SK-N-SH (cell line): ENCODE measurements at regions not wholly inside any gene's neighbourhood (a gene's known extent, or its start where the extent isn't known, plus 50 kb on each side); places are given as distances from the start of the nearest gene placed in this dataset.

Experiments used
- CTCF ChIA-PET: fragments of 300-600, 350-600 bp; formaldehyde crosslinking; extraction: SDS; loops from one replicate; lab custom pipeline; 2021; lab: Yijun Ruan, JAX
- POLR2A ChIA-PET: fragments of 350-600 bp; sonication (Branson Sonifier 250); formaldehyde crosslinking; extraction: SDS; loops from one replicate; lab custom pipeline; 2020; ENCODE audit warnings: antibody characterized with exemption, inconsistent platforms; lab: Yijun Ruan, JAX
- DNase-seq: peaks from one replicate; pipeline ENCODE4 v3.0.0; 2012
- H2AFZ ChIP-seq: fragments of 200-600 bp; sonication (generic); 2 replicates; pipeline ENCODE4 v1.8.1; 2016; ENCODE audit warnings: antibody characterized with exemption, mild to moderate bottlenecking, low read depth
- H3F3A ChIP-seq: fragments of 200-600 bp; sonication (generic); replicated peaks from 2 replicates; pipeline ENCODE3; 2016; ENCODE audit warnings: antibody characterized with exemption, mild to moderate bottlenecking; ENCODE audit not compliant: insufficient read depth
- H3K27ac ChIP-seq, 2 experiments: fragments of 200-500 bp in 1 of 2; fragments of 200-600 bp in 1 of 2; sonication (Bioruptor generic) in 1 of 2; sonication (generic), shearing (Covaris generic) in 1 of 2; 2 replicates each; pipeline versions ENCODE4 v1.5.1 to v1.6.1; 2014 to 2016; ENCODE audit warnings: low read depth in 2 of 2, inconsistent platforms in 1 of 2, low read length in 1 of 2, mild to moderate bottlenecking in 1 of 2, mixed read lengths in 1 of 2
- H3K27me3 ChIP-seq: fragments of 200-600 bp; sonication (generic), shearing (Covaris generic); 2 replicates; pipeline ENCODE4 v1.6.1; 2016; ENCODE audit warnings: mixed run types; ENCODE audit not compliant: insufficient read depth
- H3K36me3 ChIP-seq, 2 experiments: fragments of 200-500 bp in 1 of 2; fragments of 200-600 bp in 1 of 2; sonication (Bioruptor generic) in 1 of 2; sonication (generic) in 1 of 2; replicated peaks in 1 of 2; 2 replicates each; pipeline versions ENCODE3 to v1.5.1; 2014 to 2016; ENCODE audit warnings: low read length in 1 of 2, mild to moderate bottlenecking in 1 of 2; ENCODE audit not compliant: insufficient read depth in 2 of 2, control insufficient read depth in 1 of 2
- H3K4me1 ChIP-seq, 2 experiments: fragments of 200-500 bp in 1 of 2; fragments of 200-600 bp in 1 of 2; sonication (Bioruptor generic) in 1 of 2; sonication (generic), shearing (Covaris generic) in 1 of 2; 2 replicates each; pipeline versions ENCODE4 v1.5.1 to v1.6.1; 2014 to 2016; ENCODE audit warnings: low read depth in 1 of 2, low read length in 1 of 2, mixed run types in 1 of 2; ENCODE audit not compliant: insufficient read depth in 2 of 2, control insufficient read depth in 1 of 2
- H3K4me2 ChIP-seq: fragments of 200-600 bp; sonication (generic), shearing (Covaris generic); 2 replicates; pipeline ENCODE4 v1.6.1; 2017; ENCODE audit warnings: mixed run types
- H3K4me3 ChIP-seq, 2 experiments: fragments of 200-500 bp in 1 of 2; fragments of 200-600 bp in 1 of 2; sonication (Bioruptor generic) in 1 of 2; sonication (generic), shearing (Covaris generic) in 1 of 2; 2 replicates each; pipeline versions ENCODE4 v1.5.1 to v1.8.1; 2014 to 2016; ENCODE audit warnings: low read depth in 2 of 2, inconsistent platforms in 1 of 2, low read length in 1 of 2, mild to moderate bottlenecking in 1 of 2, mixed read lengths in 1 of 2, moderate library complexity in 1 of 2
- H3K79me2 ChIP-seq: fragments of 200-600 bp; sonication (generic); 2 replicates; pipeline ENCODE4 v1.8.1; 2017; ENCODE audit warnings: mild to moderate bottlenecking; ENCODE audit not compliant: insufficient read depth
- H3K9ac ChIP-seq: fragments of 200-600 bp; sonication (generic); 2 replicates; pipeline ENCODE4 v1.6.1; 2017; ENCODE audit warnings: mixed run types
- H3K9me2 ChIP-seq: fragments of 200-600 bp; sonication (generic); 2 replicates; pipeline ENCODE4 v1.6.1; 2017; ENCODE audit warnings: mixed run types
- H3K9me3 ChIP-seq: fragments of 200-600 bp; sonication (generic); 2 replicates; pipeline ENCODE4 v1.6.1; 2017; ENCODE audit warnings: mixed run types, mild to moderate bottlenecking, moderate library complexity
- H4K20me1 ChIP-seq: fragments of 200-600 bp; sonication (generic); 2 replicates; pipeline ENCODE4 v1.6.1; 2017; ENCODE audit warnings: mild to moderate bottlenecking, mixed run types; ENCODE audit not compliant: insufficient read depth
- EZH2phosphoT487 ChIP-seq: fragments of 200-600 bp; sonication (generic); IDR thresholded peaks from 2 replicates; pipeline ENCODE4 v1.6.1; 2017; ENCODE audit warnings: low read depth, mixed run types, mild to moderate bottlenecking, antibody characterized with exemption, moderate library complexity, borderline replicate concordance
- FOXJ3 ChIP-seq: sonication (generic); formaldehyde crosslinking; IDR thresholded peaks from 2 replicates; pipeline ENCODE4 v1.5.1; 2020; ENCODE audit warnings: mild to moderate bottlenecking, missing genetic modification reagents
- FOXM1 ChIP-seq: IDR thresholded peaks from 2 replicates; pipeline ENCODE4 v1.4.0; 2012; ENCODE audit warnings: low read depth, mild to moderate bottlenecking
- GABPA ChIP-seq: IDR thresholded peaks from 2 replicates; pipeline ENCODE4 v1.4.0; 2012; ENCODE audit warnings: low read depth, mild to moderate bottlenecking
- GATA2 ChIP-seq: sonication (generic); formaldehyde crosslinking; IDR thresholded peaks from 2 replicates; pipeline ENCODE4 v1.5.0; 2020; ENCODE audit warnings: mild to moderate bottlenecking, missing genetic modification reagents
- JUND ChIP-seq: IDR thresholded peaks from 2 replicates; pipeline ENCODE4 v1.4.0; 2012
- MXI1 ChIP-seq: IDR thresholded peaks from 2 replicates; pipeline ENCODE4 v1.6.1; 2012; ENCODE audit warnings: mild to moderate bottlenecking, low read depth, low read length, improper control_type of control experiment
- NFIC ChIP-seq: IDR thresholded peaks from 2 replicates; pipeline ENCODE4 v1.4.0; 2012; ENCODE audit warnings: borderline replicate concordance
- NRF1 ChIP-seq: IDR thresholded peaks from 2 replicates; pipeline ENCODE4 v1.6.1; 2012; ENCODE audit warnings: low read depth, mild to moderate bottlenecking, low read length
- RAD21 ChIP-seq: IDR thresholded peaks from 2 replicates; pipeline ENCODE4 v1.6.1; 2012; ENCODE audit warnings: mild to moderate bottlenecking, low read length
- RCOR1 ChIP-seq: fragments of 150-350 bp; IDR thresholded peaks from 2 replicates; pipeline ENCODE4 v1.6.1; 2017; ENCODE audit warnings: antibody characterized with exemption, low read length
- RFX5 ChIP-seq: IDR thresholded peaks from 2 replicates; pipeline ENCODE4 v1.6.1; 2012; ENCODE audit warnings: mild to moderate bottlenecking, improper control_type of control experiment, low read length
- RXRA ChIP-seq: IDR thresholded peaks from 2 replicates; pipeline ENCODE4 v1.4.0; 2012; ENCODE audit warnings: low read depth, mild to moderate bottlenecking, borderline replicate concordance
- SIN3A ChIP-seq: IDR thresholded peaks from 2 replicates; pipeline ENCODE4 v1.6.1; 2012; ENCODE audit warnings: low read depth, mild to moderate bottlenecking, low read length, moderate library complexity, borderline replicate concordance
- SMC3 ChIP-seq: IDR thresholded peaks from 2 replicates; pipeline ENCODE4 v1.6.1; 2012; ENCODE audit warnings: low read depth, low read length, improper control_type of control experiment
- TEAD4 ChIP-seq: IDR thresholded peaks from 2 replicates; pipeline ENCODE4 v1.4.0; 2012; ENCODE audit warnings: mild to moderate bottlenecking, borderline replicate concordance; ENCODE audit not compliant: insufficient read depth
- WGBS: methylation state at CpG from one replicate; pipeline ENCODE4 v1.1.6; 2017; ENCODE audit warnings: low lambda C conversion rate; 5-methylcytosine and 5-hydroxymethylcytosine counted together
- TF ChIP-seq, protein P1 (sequence below): IDR thresholded peaks from 2 replicates; pipeline ENCODE4 v1.6.1; 2012; ENCODE audit warnings: mild to moderate bottlenecking, low read depth, low read length, moderate library complexity
- TF ChIP-seq, protein P2 (sequence below): fragments of 150-350 bp; IDR thresholded peaks from 2 replicates; pipeline ENCODE4 v1.6.1; 2016; ENCODE audit warnings: mild to moderate bottlenecking, low read depth, low read length
- TF ChIP-seq, protein P3 (sequence below): fragments of 150-350 bp; IDR thresholded peaks from 2 replicates; pipeline ENCODE4 v1.6.1; 2017; ENCODE audit warnings: antibody characterized with exemption, low read length, low read depth, borderline replicate concordance
- TF ChIP-seq, protein P4 (sequence below): fragments of 200-600 bp; sonication (generic); IDR thresholded peaks from 2 replicates; pipeline ENCODE4 v1.6.1; 2017; ENCODE audit warnings: antibody characterized with exemption, mild to moderate bottlenecking, moderate library complexity
- TF ChIP-seq, protein P5 (sequence below): IDR thresholded peaks from 2 replicates; pipeline ENCODE4 v1.4.0; 2012; ENCODE audit warnings: low read depth

DNA sequence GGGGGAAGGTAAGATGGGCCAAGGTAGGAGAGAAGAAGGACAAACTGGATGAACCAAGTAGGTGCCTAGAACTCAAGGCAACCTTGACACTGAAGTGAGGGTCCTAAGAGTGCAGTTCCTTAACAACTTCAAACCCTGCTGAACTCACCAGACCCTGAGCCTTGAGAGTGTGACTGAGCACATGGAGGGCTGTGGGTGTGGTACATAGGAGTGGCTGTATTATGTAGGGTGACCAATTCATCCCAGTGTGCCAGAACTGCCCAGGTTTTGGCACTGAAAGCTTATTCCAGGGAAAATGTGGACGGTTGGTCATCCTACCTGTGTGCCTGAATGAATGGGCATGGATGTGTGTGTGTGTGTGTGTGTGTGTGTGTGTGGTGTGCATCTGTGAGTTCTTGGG lies 281.8 kb downstream of the DHX35 start:
- 0% methylated on average over 1 of the region's 1 CpG for WGBS
- no peak for DNase-seq

DNA sequence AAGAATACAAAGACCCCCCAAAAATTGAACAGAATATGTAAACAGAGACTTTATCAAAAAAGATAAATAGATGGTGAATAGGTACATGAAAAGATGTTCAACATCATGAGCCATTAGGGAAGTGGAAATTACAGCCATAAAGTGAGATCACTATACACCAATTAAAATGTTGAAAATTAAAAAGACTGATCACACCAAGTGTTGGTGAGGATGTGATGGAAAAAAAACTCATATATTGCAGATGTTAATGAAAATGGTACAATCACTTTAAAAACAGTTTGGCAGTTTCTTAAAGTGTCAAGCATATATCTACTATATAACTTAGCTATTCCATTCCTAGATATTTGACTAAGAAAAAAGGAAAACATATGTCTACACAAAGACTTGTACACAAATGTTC lies 280.5 kb downstream of the DHX35 start:
- DNase-seq = no peak
- ChIA-PET CTCF (no interaction called here), POLR2A (no interaction called here)
- H3F3A ChIP-seq = no peaks in the 10 kb centered on the region
- H3K4me2 ChIP-seq = no peak overlapping the region
- H3K4me1 ChIP-seq = no peaks in the 10 kb centered on the region
- H3K4me3 ChIP-seq = no peak overlapping the region
- no peaks in the 10 kb centered on the region for H3K9me3 ChIP-seq
- H3K36me3 ChIP-seq = no peaks in the 10 kb centered on the region
- no peaks in the 10 kb centered on the region for H3K9me2 ChIP-seq
- no peak overlapping the region for H2AFZ ChIP-seq
- no peaks in the 10 kb centered on the region for H3K79me2 ChIP-seq
- H4K20me1 ChIP-seq = no peaks in the 10 kb centered on the region
- H3K27me3 ChIP-seq = no peaks in the 10 kb centered on the region
- H3K9ac ChIP-seq = no peak overlapping the region
- no peak overlapping the region for H3K27ac ChIP-seq
- no peak for TF ChIP-seq EZH2phosphoT487
- TF ChIP-seq NRF1 = no peak
- no peak for TF ChIP-seq RCOR1
- no peak for TF ChIP-seq RAD21
- TF ChIP-seq, protein P1, sequence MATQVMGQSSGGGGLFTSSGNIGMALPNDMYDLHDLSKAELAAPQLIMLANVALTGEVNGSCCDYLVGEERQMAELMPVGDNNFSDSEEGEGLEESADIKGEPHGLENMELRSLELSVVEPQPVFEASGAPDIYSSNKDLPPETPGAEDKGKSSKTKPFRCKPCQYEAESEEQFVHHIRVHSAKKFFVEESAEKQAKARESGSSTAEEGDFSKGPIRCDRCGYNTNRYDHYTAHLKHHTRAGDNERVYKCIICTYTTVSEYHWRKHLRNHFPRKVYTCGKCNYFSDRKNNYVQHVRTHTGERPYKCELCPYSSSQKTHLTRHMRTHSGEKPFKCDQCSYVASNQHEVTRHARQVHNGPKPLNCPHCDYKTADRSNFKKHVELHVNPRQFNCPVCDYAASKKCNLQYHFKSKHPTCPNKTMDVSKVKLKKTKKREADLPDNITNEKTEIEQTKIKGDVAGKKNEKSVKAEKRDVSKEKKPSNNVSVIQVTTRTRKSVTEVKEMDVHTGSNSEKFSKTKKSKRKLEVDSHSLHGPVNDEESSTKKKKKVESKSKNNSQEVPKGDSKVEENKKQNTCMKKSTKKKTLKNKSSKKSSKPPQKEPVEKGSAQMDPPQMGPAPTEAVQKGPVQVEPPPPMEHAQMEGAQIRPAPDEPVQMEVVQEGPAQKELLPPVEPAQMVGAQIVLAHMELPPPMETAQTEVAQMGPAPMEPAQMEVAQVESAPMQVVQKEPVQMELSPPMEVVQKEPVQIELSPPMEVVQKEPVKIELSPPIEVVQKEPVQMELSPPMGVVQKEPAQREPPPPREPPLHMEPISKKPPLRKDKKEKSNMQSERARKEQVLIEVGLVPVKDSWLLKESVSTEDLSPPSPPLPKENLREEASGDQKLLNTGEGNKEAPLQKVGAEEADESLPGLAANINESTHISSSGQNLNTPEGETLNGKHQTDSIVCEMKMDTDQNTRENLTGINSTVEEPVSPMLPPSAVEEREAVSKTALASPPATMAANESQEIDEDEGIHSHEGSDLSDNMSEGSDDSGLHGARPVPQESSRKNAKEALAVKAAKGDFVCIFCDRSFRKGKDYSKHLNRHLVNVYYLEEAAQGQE = no peak
- no peak for TF ChIP-seq FOXJ3
- no peak for TF ChIP-seq SIN3A
- no peak for TF ChIP-seq NFIC
- TF ChIP-seq FOXM1 = no peak
- TF ChIP-seq MXI1 = no peak
- no peak for TF ChIP-seq GATA2 (CRISPR knock-in tag)
- no peak for TF ChIP-seq SMC3

More for the DNA sequence above, 281.8 kb downstream of the DHX35 start:
- H3K4me1 ChIP-seq = peaks cover 0 to 7% of the 10 kb centered on the region in 2 experiments; a peak in 1 of 4 replicates
- no peak overlapping the region for H3K9ac ChIP-seq
- H3K4me2 ChIP-seq = no peak overlapping the region
- no peaks in the 10 kb centered on the region for H4K20me1 ChIP-seq
- ChIA-PET CTCF (no interaction called here), POLR2A (no interaction called here)
- H3K27me3 ChIP-seq = no peaks in the 10 kb centered on the region
- TF ChIP-seq RFX5 (no peak), RXRA (no peak), TEAD4 (no peak), JUND (no peak), MXI1 (no peak), GATA2 (CRISPR knock-in tag) (no peak), GABPA (no peak)
- TF ChIP-seq, protein P2, sequence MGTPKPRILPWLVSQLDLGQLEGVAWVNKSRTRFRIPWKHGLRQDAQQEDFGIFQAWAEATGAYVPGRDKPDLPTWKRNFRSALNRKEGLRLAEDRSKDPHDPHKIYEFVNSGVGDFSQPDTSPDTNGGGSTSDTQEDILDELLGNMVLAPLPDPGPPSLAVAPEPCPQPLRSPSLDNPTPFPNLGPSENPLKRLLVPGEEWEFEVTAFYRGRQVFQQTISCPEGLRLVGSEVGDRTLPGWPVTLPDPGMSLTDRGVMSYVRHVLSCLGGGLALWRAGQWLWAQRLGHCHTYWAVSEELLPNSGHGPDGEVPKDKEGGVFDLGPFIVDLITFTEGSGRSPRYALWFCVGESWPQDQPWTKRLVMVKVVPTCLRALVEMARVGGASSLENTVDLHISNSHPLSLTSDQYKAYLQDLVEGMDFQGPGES = no peak
- TF ChIP-seq, protein P3, sequence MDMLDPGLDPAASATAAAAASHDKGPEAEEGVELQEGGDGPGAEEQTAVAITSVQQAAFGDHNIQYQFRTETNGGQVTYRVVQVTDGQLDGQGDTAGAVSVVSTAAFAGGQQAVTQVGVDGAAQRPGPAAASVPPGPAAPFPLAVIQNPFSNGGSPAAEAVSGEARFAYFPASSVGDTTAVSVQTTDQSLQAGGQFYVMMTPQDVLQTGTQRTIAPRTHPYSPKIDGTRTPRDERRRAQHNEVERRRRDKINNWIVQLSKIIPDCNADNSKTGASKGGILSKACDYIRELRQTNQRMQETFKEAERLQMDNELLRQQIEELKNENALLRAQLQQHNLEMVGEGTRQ = no peak
- TF ChIP-seq, protein P4, sequence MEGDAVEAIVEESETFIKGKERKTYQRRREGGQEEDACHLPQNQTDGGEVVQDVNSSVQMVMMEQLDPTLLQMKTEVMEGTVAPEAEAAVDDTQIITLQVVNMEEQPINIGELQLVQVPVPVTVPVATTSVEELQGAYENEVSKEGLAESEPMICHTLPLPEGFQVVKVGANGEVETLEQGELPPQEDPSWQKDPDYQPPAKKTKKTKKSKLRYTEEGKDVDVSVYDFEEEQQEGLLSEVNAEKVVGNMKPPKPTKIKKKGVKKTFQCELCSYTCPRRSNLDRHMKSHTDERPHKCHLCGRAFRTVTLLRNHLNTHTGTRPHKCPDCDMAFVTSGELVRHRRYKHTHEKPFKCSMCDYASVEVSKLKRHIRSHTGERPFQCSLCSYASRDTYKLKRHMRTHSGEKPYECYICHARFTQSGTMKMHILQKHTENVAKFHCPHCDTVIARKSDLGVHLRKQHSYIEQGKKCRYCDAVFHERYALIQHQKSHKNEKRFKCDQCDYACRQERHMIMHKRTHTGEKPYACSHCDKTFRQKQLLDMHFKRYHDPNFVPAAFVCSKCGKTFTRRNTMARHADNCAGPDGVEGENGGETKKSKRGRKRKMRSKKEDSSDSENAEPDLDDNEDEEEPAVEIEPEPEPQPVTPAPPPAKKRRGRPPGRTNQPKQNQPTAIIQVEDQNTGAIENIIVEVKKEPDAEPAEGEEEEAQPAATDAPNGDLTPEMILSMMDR = no peak
- TF ChIP-seq, protein P5, sequence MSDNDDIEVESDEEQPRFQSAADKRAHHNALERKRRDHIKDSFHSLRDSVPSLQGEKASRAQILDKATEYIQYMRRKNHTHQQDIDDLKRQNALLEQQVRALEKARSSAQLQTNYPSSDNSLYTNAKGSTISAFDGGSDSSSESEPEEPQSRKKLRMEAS = no peak
- H3K36me3 ChIP-seq = no peaks in the 10 kb centered on the region
- H3K9me3 ChIP-seq = no peaks in the 10 kb centered on the region
- no peak overlapping the region for H3K27ac ChIP-seq
- no peaks in the 10 kb centered on the region for H3K9me2 ChIP-seq
- H3K4me3 ChIP-seq = no peak overlapping the region
- no peaks in the 10 kb centered on the region for H3K79me2 ChIP-seq
- H2AFZ ChIP-seq = no peak overlapping the region
- no peaks in the 10 kb centered on the region for H3F3A ChIP-seq
